A673 (cell line): ENCODE measurements at regions not wholly inside any gene's neighbourhood (a gene's known extent, or its start where the extent isn't known, plus 50 kb on each side); places are given as distances from the start of the nearest gene placed in this dataset.

Source experiments
- BruUV-seq: library from RNA; stranded (reverse); fragments of 400-500 nt; replicated peaks from 2 replicates; lab custom pipeline; 2021; lab: Mats Ljungman, UMichigan
- CTCF ChIA-PET: fragments of 300-600 bp; sonication (Branson Sonifier 250); formaldehyde crosslinking; loops from one replicate; lab custom pipeline; 2022; ENCODE audit warnings: antibody characterized with exemption; lab: Charles Lee
- POLR2A ChIA-PET: fragments of 300-600 bp; sonication (Branson Sonifier 250); formaldehyde crosslinking; loops from one replicate; lab custom pipeline; 2022; ENCODE audit warnings: antibody characterized with exemption; ENCODE audit not compliant: low non-redundant PET; lab: Charles Lee
- DNase-seq: peaks from one replicate; pipeline ENCODE4 v3.0.0-alpha.2; 2015; ENCODE audit warnings: low spot score
- H3K27ac ChIP-seq: fragments of 200-600 bp; sonication (generic); 2 replicates; pipeline ENCODE4 v1.5.1; 2016; ENCODE audit warnings: mixed run types, low read depth, mild to moderate bottlenecking, mixed read lengths, antibody characterized with exemption, low read length; ENCODE audit not compliant: poor library complexity, severe bottlenecking
- H3K27me3 ChIP-seq: fragments of 200-600 bp; sonication (generic); replicated peaks from 2 replicates; pipeline ENCODE4 v1.6.1; 2017; ENCODE audit warnings: mixed run types, low read depth, mild to moderate bottlenecking, mixed read lengths, antibody characterized with exemption, low read length; ENCODE audit not compliant: insufficient read depth, poor library complexity
- H3K36me3 ChIP-seq: fragments of 200-600 bp; sonication (generic); 2 replicates; pipeline ENCODE4 v1.6.1; 2016; ENCODE audit warnings: mixed run types, mild to moderate bottlenecking, mixed read lengths, antibody characterized with exemption, low read length; ENCODE audit not compliant: insufficient read depth, poor library complexity, severe bottlenecking
- H3K4me1 ChIP-seq: fragments of 200-600 bp; sonication (generic); 2 replicates; pipeline ENCODE4 v1.6.1; 2017; ENCODE audit warnings: mixed run types, mild to moderate bottlenecking, mixed read lengths, antibody characterized with exemption, low read length; ENCODE audit not compliant: insufficient read depth, poor library complexity, severe bottlenecking
- H3K4me3 ChIP-seq: fragments of 200-600 bp; sonication (generic); 2 replicates; pipeline ENCODE4 v1.5.1; 2016; ENCODE audit warnings: low read depth, mixed run types, mild to moderate bottlenecking, mixed read lengths, low read length; ENCODE audit not compliant: poor library complexity, severe bottlenecking
- H3K9me3 ChIP-seq: fragments of 200-600 bp; sonication (generic); 2 replicates; pipeline ENCODE4 v1.6.1; 2016; ENCODE audit warnings: mixed run types, low read depth, mild to moderate bottlenecking, mixed read lengths, antibody characterized with exemption, low read length; ENCODE audit not compliant: poor library complexity, severe bottlenecking
- CTCF ChIP-seq: fragments of 300-800, 200-600 bp; sonication (generic); conservative IDR thresholded peaks from 2 replicates; pipeline ENCODE4 v1.5.1; 2017; ENCODE audit warnings: low read depth, mild to moderate bottlenecking, antibody characterized with exemption, low read length, moderate library complexity, mixed read lengths
- EZH2 ChIP-seq: fragments of 200-600 bp; sonication (generic); IDR thresholded peaks from 2 replicates; pipeline ENCODE4 v1.6.1; 2017; ENCODE audit warnings: borderline replicate concordance, low read depth, mild to moderate bottlenecking, mixed read lengths, antibody characterized with exemption, low read length; ENCODE audit not compliant: poor library complexity, severe bottlenecking
- intact Hi-C: fragments of 100-400 bp; cut with micrococcal nuclease; formaldehyde crosslinking; loops from one replicate; pipeline ENCODE4 v1.10.0; 2022; ENCODE audit not compliant: unreplicated experiment

GRCh38 chr12:116365114-116365513 lies 87.6 kb upstream of the MED13L start:
- ChIA-PET POLR2A (interaction anchor here (0.6 kb wide), 1 partner anchor 72 kb away, joined by 3 read pairs; no protein-coding TSS in a partner anchor), CTCF (no interaction called here)
- Histone ChIP-seq H3K27ac (no peak overlapping the region), H3K36me3 (no peaks in the 10 kb centered on the region), H3K9me3 (no peaks in the 10 kb centered on the region), H3K4me1 (peaks cover 10% of the 10 kb centered on the region), H3K4me3 (no peak overlapping the region), H3K27me3 (no peaks in the 10 kb centered on the region)
- no TSS peak for BruUV-seq
- intact Hi-C loops = no loop called here
- no peak for DNase-seq
- TF ChIP-seq CTCF (no peak), EZH2 (no peak)

- CTCF ChIA-PET = no interaction called here
- H3K4me3 ChIP-seq = no peak overlapping the region
- BruUV-seq = no TSS peak
- peaks cover 10% of the 10 kb centered on the region for H3K4me1 ChIP-seq
- H3K27ac ChIP-seq = no peak overlapping the region
- no peak for DNase-seq
- no peaks in the 10 kb centered on the region for H3K36me3 ChIP-seq
- POLR2A ChIA-PET = no interaction called here
- H3K27me3 ChIP-seq = no peaks in the 10 kb centered on the region
- no peaks in the 10 kb centered on the region for H3K9me3 ChIP-seq
- TF ChIP-seq CTCF (no peak), EZH2 (no peak)
- intact Hi-C loops = no loop called here
These were observed 88.3 kb upstream of the MED13L start for GRCh38 chr12:116365606-116366455.

GRCh38 chr12:116366456-116366776 lies 88.9 kb upstream of the MED13L start:
- intact Hi-C loops = no loop called here
- CTCF ChIA-PET = no interaction called here
- BruUV-seq = no TSS peak
- peak; percentile 86 for DNase-seq
- POLR2A ChIA-PET = interaction anchor here (0.6 kb wide), 1 partner anchor 65 kb away, joined by 4 read pairs; no protein-coding TSS in a partner anchor
- Histone ChIP-seq H3K4me1 (peaks cover 10% of the 10 kb centered on the region), H3K36me3 (no peaks in the 10 kb centered on the region), H3K4me3 (no peak overlapping the region), H3K27ac (no peak overlapping the region), H3K27me3 (no peaks in the 10 kb centered on the region), H3K9me3 (no peaks in the 10 kb centered on the region)
- TF ChIP-seq CTCF (no peak), EZH2 (no peak)
